GM19238 (cell line): ENCODE measurements at regions not wholly inside any gene's neighbourhood (a gene's known extent, or its start where the extent isn't known, plus 50 kb on each side); places are given as distances from the start of the nearest gene placed in this dataset.

Experiments used
- DNase-seq: peaks from one replicate; pipeline ENCODE4 v3.0.0; 2011; ENCODE audit warnings: low spot score; ENCODE audit not compliant: insufficient read length

GRCh38 chr12:84741692-84742091 is 170.9 kb downstream of the SLC6A15 start:
- no peak for DNase-seq

DNA sequence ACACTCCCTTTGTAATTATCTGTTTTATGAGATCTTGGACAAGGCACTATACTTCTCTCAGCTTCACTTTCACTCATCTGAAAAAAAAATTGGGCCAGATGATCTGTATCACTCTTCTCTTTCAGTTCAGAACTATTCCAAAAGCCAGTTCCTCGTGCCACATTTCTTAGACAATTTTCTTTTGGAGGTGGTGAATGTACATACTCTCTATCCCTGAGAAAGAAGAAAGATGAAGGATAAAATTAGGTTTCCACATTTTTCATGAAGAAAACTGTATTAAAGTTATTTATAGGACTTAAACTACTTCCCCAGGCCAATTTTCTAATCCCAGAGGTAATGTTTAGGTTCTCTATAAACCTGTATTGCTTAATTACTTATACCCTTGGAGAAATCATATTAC is 171.6 kb downstream of the SLC6A15 start:
- DNase-seq = no peak

GRCh38 chr12:84740602-84741001 is 172.0 kb downstream of the SLC6A15 start:
- no peak for DNase-seq

GRCh38 chr12:84738481-84738972 is 174.1 kb downstream of the SLC6A15 start:
- no peak for DNase-seq

DNA sequence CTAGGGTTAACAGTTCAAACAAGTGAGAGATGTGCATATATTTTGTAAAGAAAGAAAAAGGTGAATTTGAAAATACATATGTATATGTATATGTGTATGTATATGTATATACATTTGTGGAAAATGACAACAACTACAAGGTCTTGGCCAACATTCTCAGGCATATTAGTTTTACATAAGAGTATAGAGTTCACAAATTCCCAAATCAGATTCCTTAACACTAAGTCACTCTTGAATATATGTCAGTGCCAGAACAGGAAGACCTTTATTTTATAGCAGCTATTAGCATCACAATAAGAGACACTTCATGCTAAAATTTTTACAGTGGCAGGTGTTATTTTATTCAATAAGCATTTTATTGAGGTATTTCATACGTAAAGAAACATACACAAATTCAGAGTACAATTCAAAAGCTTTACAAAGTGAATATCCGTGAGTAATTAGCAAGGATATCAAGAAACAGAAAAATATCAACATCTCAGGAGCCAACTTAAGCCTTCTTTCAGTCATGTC is 179.7 kb downstream of the SLC6A15 start:
- no peak for DNase-seq

DNA sequence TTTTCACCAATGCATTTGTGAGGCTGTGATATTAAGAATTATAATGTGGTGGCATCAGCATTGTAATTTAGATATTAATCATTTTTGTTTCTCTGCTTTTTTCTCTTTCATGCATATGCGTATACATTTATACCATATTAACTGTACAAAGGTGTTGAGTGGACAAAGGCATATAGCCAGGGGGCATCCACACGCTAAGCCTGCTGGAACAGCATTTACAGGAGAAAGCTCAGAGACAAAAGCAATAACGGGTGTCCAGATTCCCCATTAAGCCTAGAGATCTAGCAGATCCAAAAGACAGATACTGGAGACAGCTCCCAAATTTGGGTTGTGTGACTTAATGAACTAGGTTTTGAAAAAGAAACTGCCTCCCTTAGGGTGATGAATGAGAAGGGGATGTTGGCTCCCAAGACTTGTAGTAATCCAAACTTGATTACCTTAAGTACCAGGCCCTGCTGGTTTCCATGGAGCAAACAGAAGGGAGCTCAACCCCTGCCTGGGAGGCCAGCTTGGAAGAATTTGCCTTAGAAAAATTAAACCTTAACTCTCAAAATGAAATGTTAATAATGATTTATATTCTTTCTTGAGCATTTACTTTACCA is 181.9 kb downstream of the SLC6A15 start:
- DNase-seq = no peak

GRCh38 chr12:84727961-84728360 is 184.6 kb downstream of the SLC6A15 start:
- no peak for DNase-seq

DNA sequence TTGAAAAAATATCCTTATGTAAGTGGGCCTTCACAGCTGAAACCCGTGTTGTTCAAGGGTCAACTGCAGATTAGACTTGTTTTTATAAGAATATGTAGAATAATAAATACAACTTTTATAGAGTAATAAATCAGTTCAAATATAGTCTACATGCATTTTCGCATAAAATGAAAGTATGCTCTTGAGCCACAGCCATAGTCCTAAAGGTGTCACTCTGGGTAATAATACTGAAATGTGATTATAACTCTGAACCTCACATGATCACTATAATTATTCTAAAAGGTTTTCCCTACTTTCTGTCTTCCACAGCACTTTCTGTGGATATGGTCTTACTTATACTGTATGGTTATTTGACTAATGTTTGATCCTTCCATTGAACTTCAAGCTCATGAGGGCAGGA is 185.8 kb downstream of the SLC6A15 start:
- DNase-seq = no peak

DNA sequence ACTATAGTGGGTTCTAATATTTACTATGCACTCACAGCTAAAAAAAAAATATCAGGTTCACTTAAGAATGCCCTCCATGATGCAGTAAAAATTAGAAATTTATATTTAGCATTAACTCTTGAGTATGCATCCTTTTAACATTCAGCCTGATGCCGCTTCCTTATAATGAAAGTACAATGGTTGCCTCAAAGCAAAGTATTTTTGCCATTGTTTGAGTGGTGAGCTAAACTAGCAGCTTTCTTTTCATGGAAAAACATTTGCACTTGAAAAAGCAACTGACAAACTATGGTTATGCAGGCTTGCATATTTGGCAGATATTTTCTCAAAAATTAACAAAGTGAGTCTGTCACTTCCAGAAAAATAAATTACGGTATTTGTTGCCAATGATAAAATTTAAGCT is 188.6 kb downstream of the SLC6A15 start:
- DNase-seq = no peak

DNA sequence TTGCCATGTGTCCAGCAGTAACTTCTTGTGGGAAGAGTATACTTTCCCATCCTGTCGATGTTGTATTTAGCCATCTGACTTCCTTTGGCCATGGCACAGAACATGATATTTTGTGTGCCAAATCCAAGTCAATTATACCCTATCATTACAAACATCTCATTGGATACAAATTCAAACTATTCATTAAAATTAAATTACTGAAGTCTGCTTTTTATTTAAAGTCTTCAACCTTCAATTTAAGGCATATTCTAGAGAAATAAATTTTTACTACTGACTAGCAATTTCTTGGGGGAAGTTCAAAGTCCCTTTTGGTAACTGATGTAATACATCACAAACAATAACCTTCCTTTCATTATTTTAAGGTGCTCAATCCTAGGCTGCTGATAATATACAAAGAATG is 192.6 kb downstream of the SLC6A15 start:
- no peak for DNase-seq

- no peak for DNase-seq
These were observed 193.7 kb downstream of the SLC6A15 start for GRCh38 chr12:84718906-84719305.

- no peak for DNase-seq
These were observed 199.9 kb downstream of the SLC6A15 start for GRCh38 chr12:84712747-84713146.

DNA sequence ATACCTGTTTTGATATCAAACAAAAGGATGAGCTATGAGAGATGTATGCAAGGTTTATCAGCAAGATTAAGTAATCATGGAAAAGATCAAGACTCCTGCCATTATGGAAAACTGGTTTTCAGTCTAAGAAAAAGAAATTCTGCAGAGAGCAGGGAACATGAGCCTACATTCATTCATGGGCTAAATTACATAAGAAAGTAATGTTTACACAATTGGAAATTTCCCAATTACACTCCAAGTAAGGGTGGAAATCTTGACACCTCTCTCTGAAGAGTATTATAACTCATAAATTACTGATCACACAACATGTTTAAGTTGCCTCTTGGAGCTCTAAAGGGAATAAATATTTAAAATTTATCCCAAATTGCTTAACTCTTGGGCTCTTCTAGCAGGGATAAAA is 206.2 kb downstream of the SLC6A15 start:
- DNase-seq = no peak

GRCh38 chr12:84704856-84705255 is 207.7 kb downstream of the SLC6A15 start:
- DNase-seq = no peak

DNA sequence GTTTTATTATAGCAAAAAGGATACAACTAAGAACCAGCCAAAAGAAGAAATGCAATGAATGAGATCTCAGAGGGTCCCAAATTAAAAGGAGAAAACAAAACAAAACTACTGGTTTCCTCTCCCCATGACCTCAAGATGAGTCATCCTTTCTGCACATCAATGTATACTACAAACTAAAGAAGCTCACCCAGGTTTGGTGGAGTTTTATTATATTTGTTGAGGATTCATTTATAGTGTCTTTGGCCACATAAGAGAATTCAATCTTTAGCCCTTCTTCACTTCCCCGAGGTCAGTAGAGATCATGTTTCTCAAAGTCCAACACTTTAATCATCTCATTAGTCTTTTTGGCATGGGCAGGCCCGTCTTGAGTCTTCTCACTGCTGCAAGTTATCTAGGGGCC is 210.6 kb downstream of the SLC6A15 start:
- no peak for DNase-seq

- DNase-seq = no peak
These were observed 211.6 kb downstream of the SLC6A15 start for GRCh38 chr12:84701041-84701440.

DNA sequence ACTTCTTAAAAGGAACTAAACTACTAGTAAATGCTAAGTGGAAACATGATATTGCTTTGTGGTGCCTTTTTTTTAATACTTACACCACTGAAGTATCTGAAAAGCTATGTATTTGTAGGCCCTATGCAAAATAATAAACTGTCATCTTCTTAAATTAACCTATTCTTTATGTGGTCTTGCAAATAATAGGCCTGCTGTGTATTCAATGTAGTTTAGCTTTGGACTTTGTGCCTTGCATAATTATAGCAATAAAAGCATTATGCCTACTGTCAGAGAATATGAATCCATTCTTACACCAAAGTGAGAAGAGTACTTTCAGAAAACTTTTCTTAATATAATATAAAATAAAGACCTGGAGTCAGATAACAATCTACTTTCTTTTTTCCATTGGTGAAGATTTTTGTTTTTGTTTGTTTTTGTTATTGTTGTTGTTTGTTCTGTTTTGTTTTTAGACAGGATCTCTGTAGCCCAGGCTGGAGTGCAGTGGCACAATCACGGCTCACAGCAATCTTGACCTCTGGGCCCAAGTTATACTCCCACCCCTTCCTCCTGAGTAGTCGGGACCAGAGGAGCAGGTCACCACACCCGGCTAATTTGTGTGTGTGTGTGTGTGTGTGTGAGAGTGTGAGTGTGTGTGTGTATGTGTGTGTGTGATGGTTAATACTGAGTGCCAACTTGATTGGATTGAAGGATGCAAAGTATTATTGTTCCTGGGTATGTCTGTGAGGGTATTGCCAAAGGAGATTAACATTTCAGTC is 213.8 kb downstream of the SLC6A15 start:
- DNase-seq = no peak

DNA sequence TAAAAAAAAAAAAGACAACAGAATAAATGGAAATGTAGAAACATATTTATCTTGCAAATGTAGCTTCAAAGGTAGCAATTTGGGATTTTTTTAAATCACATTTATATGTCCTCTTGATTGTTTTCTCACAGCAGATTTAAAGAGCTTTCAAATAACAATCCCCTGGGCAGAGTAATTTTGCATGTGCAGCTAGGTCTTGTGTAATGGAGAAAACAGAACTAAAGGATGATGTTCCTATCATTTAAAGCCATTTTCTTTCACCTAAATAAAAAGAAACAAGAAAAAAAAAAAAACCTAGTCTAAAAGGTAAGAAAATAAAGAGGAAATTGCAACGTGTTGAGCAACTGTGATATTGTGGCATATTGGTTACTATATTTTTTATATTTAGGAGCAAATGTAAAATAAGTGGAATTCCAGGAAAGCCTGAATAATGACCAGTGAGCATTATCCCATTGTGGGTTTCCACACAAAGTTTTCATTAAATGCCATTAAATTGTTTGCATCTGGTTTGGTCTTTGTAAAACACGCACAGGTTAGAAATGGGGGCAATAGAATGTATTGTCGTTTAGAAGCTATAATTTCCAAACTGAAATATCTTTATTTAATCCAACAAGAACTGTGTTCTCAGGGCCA is 215.6 kb downstream of the SLC6A15 start:
- no peak for DNase-seq

DNA sequence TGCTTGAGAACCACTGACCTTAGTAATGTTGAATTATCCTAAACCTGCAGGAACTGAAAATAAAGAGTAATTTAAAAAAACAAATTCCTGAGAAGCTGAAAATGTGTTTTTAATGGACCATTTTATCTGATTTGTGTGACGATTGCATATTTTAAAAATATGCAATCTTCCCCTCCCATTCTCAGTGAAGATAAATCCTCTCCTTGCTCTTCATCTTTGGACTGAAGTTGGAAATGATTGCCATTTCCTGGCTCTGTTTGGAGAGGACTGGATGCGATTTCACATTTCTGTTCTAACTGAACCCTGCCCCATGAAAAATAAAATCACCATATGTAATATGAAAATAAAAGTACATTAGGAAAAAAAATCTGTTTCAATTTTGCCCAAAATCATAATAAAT is 216.3 kb downstream of the SLC6A15 start:
- DNase-seq = no peak

DNA sequence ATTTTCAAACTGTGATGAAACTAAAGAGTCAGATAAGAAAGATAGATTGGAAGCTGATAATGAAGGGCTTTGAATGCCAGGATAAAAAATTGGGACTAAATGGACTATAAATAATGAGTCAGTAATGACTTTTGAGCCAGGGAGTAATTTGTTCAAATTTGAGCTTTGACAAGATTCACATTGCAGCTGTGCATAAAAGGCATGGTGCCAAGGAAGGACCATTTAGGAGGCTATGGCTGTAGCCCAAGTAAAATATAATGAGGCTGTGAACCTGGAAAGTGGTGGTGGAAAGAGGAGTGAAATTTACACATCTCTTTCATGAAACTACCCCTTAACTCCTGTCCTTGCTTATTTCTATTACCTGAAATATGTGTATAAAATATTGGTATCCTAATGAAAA is 218.5 kb downstream of the SLC6A15 start:
- no peak for DNase-seq

DNA sequence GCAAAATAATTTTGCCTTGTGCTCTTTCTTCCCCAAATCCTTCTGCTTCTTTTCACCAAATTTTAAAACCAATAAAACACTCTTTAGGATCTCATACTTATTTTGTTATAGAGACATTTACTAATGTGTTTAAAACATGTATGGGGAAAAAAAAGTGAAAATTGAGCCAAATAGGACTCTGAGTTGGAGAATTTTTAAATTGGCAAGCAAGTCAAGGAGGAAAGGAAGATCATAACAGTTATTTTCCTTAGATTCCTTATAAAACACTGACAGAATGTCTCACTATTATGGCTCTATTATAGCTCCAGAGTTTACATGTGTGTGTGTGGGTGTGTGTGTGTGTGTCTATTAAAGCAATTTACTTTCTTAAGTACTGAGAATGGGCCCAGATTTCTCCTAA is 220.5 kb downstream of the SLC6A15 start:
- no peak for DNase-seq

DNA sequence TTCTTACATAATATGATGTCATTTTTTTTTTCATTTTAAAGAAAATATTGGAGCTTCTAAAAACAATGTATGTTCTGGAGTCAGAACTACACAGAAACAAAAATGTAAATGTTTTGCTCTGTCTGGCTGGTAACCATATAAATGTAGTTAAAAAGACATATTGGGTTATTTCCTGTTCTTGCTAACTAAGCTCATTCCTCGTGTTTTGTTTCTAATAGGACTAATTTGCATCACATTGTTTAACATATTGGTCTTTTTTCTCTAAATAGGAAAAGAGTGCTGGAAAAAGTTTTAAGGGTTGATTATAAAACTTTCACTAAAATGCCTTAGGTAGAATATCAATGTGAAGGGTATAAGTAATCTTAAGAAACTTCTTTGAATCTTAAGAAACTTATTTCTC is 221.3 kb downstream of the SLC6A15 start:
- DNase-seq = no peak
